ENCODE measurements at regions not wholly inside any gene's neighbourhood (a gene's known extent, or its start where the extent isn't known, plus 50 kb on each side); places are given as distances from the start of the nearest gene placed in this dataset.

- no peak for DNase-seq
Measured at GRCh38 chr5:2178071-2178477, 295.3 kb upstream of the IRX4 start.

DNA sequence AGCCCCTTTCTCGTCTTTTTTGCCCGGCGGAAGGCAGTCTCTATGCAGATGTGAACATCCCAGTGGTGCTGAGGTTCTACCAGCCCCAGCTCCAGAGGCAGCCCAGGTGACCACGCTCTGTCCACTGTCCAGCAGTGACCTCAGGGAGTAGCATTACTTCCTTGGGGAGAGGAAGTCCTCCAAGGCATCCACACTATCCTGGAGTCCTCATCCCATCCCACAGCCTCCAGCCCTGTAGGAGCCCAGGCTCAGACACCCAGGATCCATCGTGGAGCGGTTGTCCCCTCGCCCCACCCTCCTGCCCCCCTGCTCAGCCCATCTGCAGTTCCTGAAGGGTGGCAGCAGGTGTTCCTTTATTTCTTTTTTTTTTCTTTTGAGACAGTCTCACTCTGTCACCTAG is 294.5 kb upstream of the IRX4 start:
- DNase-seq: no peak

- DNase-seq: no peak
Measured at GRCh38 chr5:2176581-2176980, 293.9 kb upstream of the IRX4 start.

DNA sequence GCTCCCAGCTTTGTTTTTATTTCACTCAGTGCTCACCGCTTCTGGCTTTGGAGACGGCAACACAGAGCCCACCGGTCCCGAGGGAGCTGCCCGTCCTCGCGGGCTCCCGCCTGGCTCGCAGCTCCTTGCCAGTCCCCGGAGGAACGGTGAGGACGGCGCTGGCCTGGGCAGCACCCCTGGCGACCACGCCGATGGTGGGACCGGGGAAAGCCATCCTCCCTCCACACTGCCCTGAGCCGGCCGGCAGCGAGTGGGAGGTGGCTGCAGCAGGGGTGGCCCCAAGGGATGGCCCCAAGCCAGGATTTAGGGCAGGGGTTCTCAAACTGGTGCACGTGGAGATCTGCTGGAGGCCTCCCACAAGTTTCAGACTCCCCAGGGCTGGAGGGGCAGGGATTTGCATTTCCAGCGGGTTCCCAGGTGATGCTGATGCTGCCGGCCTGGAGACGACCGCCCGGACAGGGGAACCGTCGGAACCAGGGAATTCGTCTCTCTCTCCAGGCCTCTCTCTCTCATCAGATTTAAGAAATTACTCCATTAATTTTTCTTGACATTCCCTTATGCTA is 293.2 kb upstream of the IRX4 start:
- DNase-seq: no peak

DNA sequence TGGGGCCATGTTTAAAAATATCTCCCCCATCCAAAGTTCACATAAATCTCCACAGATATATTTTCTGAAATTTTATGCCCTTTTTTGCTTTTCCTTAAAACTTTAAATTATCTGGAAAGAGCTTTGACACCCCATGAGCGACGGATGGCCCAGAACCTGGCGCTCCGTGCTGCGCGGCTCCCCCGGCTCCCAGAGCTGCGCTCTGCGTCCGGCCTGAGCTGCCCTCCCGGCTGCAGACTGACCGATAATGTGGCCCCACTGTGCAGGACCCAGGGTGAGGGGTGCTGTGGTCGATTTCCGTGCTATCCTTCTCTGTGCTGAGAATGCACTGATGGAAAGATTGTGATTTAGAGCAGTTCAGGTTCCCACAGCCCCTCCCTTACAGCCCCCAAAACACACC is 292.3 kb upstream of the IRX4 start:
- DNase-seq: no peak

- no peak for DNase-seq
Measured at GRCh38 chr5:2174538-2174937, 291.8 kb upstream of the IRX4 start.

DNA sequence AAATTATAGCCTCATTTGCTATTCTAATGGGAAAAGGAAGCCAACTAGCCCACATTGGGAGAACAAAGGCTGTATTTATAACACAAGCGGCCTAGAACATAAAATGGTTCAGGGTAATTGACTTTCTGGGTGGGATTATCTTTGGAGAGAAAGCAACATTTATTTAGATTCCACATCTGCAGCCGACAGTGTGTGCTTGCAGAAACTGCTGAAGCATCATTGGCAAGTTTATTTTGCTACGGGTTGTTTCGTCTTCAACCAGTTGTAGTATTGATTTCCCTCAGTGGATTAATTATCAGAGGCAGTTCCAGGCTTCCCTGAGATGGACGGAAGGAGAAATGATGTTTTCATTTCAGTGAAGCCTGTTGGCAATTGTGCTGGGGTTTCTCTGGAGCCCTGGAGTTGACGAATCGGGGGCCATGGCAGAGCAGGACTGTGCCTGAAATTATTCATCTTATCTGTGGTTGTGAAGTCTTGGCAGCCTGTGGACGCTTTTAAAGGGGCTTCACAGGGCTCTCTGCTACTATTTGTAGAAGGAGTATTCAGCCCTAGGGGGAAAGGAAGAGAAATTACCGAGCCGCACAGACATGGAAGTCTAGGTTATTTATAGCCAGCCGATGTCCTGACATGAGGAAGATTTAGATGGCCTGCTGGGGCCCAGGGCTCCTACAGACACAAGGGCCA is 290.6 kb upstream of the IRX4 start:
- DNase-seq: no peak

DNA sequence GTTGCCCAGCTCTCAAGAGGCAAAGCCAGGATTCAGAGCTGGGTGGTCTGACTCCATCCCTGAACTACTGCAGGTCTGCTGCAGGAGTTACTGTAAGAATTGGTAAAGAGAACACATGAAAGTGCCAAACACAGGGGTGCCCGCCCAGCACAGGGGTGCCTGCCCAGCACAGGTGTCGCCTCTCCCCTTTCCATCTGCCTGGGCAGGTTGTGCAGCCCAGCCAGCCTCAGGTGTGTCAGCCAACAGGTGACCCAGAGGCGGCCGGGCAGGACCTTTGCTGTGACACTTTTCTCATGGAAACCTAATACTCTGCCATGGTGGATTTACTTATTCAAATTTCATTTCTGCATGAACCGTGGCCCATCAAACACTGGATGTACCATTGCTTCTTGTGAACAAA is 289.7 kb upstream of the IRX4 start:
- DNase-seq: no peak

GRCh38 chr5:2170761-2171160 is 288.0 kb upstream of the IRX4 start:
- no peak for DNase-seq

DNA sequence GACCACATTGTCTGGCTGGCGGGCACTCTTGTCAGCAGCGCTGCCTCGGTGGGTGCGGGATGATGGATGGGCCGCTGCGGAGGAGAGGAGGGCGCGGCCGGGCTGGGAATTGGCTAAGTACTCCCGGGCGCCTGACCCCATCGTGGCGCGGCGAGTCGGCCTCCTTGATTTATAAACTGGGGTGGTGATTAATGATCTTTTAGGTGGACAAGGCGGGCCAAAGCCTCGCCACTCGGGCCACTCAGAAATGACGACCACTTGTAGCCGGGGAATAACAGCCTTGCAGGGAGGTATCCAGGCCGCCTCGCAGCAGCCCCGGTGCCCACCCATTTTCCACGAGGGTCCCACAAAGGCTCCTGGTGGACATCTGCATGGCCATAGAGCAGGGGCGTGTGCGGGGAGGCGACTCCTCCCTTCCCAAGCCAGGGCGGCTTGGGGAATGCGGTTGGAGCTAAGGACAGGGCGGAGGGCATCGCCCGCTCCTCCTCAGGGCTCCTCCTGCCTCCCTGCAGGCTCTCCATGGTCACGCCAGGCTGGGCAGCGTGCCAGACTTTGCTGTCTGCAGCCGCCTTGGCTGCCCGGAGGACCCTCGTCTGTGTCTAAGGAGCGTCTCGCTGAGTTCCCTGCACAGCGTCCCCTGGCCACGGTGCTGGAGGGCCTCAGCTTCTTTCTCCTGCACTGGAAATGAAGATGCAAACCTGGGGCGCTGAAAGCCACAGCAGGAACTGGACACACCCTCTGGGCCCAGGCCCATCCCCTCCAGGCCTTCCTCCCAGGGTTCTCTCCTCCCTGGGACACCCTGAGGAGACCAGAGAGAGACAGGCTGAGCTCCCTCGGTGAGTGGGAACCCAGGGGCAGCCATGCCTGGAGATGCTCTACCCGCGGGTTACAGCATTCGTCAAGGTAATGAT is 287.4 kb upstream of the IRX4 start:
- no peak for DNase-seq

GRCh38 chr5:2169430-2169808 is 286.7 kb upstream of the IRX4 start:
- DNase-seq: no peak

- no peak for DNase-seq
Measured at GRCh38 chr5:2168601-2169429, 286.1 kb upstream of the IRX4 start.

GRCh38 chr5:2167671-2168070 is 284.9 kb upstream of the IRX4 start:
- no peak for DNase-seq

GRCh38 chr5:2166979-2167377 is 284.3 kb upstream of the IRX4 start:
- no peak for DNase-seq

DNA sequence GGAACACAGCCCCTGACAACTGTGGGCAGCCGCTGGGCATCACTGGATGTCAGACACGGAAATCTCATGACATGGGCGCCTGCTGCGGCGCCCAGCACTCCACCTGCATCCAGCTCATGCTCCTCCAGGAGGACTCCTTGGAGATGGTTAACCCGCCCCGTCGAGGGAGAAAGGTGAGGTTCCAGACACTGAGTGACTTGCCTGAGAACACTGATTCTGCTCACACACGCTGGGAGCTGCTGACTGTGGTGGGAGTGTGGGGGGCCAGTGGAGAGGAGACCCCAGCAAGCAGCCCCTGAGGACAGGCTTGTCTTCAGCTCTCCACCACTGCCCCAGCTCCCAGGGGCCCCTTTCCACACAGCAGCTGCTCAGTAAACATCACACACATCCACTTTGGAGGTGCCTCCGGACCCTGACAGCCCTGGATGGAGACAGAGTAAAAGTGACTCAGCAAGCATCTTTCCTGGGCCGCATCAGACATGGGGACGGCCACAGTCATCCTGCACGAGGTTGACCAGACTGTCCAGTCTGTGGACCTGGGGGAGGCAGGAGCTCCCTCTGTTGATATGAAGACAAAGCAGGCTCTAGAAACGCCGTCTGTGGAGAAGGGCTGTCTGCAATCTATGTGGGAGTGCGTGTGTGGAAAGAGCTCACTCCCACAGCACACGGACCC is 283.7 kb upstream of the IRX4 start:
- no peak for DNase-seq

DNA sequence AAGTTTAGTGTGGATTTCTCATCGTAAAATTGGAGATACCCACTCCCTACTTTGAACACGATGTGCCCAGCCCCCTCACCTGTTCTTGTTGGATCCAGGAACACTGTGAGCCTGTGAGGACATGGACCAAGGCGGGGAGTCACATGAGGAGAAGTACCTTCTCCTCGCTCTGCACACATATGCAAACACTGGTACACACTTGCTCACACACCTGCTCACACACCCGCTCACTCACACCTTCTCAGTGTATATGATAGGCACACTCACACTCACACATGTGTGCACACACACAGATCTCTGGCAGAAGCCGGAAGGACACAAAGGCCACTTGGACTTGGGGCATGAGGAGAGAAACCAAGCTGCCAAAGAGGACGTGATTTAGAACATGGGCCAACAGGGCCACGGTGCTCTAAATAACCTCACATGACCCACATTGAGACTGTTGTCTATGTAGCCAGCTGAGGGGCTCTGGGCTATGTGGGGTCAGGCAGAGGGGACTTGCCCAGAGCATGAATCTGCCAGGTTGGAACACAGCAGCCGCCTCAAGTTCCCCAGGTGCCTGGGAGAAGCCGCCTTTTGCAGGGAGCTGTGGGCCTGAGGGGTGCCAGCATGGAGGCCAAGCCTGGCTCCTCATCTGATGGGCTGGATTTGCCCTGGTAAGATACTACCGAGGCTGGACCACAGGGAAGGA is 283.0 kb upstream of the IRX4 start:
- DNase-seq: no peak

DNA sequence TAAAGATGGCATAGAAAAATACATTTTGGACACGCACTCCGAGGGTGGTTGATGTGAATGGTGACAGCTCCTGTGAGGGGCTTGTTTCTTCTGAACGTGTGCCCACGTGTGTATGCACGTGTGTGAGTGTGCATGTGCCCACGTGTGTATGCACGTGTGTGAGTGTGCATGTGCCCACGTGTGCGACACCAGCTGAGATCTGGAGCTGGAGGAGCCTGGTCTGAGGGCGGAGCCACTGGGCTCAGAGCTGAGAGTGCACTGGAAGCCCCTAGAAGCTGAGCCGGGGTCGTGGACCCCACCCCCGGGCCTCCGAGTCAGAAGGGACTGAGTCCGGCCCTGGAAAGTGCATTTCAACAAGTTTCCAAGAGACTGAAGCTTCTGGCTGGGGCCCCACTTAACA is 282.5 kb upstream of the IRX4 start:
- no peak for DNase-seq

DNA sequence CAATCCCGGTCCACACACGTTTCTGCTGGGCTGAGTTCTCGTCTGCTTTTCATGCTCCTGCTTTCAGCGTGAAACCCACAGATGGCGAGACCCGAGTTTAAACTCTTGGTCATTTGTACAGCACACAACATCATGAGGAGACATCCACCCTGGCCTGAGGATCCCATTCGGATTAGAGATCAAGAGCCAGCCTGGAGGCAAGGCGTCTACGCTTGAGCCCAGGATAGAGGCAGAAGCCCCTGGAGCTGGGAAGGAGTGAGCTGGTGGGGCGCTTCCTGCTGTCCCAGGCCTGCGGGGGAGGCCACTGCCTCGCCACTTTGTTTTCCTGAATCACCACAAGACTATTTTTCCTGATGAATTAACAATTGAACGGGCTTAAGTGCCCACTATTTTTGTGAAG is 281.9 kb upstream of the IRX4 start:
- no peak for DNase-seq

DNA sequence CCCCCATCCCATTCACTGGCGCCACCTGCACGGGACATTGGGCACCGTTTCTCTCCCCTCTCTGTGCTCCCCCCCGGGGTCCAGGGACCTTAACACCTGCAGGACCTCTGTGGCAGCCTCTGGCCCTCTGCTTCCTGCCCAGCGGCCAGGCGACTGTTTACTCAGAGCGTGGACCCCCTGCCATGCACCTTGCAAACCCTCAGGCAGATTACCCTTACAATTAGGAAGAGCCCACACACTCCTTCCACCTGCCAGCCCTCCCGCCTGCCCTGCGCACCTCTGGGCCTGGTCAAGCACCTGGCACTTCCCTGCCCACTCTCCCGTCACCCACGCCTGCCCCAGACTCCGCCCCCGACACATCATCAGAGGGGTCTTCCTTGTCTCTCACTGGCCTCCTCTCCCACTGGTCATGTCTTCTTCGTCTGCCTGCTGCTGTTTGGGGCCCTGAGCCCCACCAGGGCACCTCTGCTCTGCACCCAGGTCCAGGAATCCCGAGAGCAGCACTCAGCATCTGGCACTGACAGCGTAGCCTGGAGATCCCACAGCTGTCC is 281.3 kb upstream of the IRX4 start:
- DNase-seq: no peak

DNA sequence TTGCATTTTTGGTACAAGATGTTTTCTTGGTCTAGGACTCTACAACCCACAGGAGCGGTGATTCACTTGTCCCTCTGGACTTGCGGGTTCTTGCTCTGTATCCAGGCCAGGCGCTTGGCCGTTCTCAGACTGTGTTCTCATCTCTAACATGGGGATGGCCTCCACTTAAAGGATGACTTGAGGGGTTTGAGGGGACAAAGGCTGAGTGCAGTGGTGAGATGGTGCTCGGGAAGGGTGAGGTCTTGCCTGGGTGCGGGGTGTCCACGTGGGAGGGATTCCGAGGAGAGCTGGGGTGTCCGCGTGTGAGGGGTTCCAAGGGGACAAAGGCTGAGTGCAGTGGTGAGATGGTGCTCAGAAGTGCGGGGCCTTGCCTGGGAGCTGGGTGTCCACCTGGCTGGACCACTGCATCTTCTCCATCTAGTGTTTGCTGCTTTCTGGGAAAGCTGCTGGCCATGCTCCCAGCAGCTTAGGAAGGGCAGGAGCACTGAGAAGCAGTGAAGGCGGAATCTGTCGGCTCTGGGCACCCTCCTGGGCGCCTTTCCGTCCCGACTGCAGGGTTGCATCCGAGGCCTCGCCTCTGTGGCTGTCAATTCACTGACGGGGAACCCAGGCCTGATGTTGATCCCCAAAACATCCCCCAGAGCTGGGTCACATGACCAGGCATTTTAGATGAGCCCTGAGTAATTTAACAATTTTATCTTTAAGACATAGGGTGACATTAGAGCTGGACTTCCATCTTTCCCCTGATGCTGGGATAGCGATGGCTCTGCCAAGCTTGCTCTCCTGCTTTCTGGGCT is 280.5 kb upstream of the IRX4 start:
- DNase-seq: no peak

DNA sequence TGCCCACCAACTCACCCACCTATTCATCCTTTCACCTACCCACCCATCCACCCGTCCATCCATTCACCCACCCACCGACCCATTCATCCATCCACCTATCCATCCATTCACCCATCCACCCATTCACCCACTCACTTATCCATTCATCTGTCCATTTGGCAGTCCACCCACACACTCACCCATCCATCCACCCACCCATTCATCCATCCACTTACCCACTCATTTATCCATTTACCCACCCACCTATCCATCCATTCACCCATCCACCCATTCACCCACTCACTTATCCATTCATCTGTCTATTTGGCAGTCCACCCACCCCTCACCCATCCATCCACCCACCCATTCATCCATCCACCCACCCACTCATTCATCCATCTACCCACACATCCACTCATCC is 278.1 kb upstream of the IRX4 start:
- no peak for DNase-seq
